HL-60/S4 (cell line): ENCODE measurements at regions not wholly inside any gene's neighbourhood (a gene's known extent, or its start where the extent isn't known, plus 50 kb on each side); places are given as distances from the start of the nearest gene placed in this dataset.

Experiments used
- in situ Hi-C: fragments of 300-500 bp; cut with MboI; formaldehyde crosslinking; loops from 2 replicates; pipeline ENCODE4 v1.14.3; 2022; ENCODE audit warnings: low sequenced_read_pairs

DNA sequence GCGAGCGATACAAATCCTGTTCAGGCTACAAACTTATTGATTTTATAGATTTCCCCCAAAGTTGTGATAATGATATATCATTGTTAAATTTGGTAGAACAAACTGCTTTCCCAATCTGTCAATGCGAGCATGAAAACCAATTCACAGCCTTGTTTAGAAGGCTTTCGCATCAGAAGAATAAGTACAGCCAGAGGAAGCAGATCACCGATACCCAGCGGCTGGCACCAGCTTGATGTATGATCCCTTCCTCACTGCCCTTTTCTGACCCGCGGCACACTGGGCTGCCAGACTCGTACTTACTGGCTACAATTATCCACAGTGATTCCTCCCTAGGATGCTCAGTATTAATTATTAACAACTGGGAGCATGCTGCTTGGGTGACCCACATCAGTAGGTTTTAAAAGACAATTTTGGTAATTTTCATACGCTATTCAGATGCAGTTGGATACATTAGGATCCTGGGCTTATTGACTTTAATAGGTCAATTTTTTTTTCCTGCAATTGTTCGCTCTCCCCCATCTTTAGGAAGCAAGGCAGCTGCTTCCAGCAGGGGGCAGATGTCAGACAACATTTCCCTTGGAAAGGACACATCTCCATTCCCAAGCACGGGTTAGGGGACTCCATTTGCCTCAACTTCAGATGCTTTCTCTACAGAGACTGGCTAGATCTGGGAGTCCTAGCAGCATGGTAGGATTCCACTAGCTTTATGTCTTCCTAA is 582.7 kb upstream of the PSMD7 start:
- in situ Hi-C loops, result no loop called here

DNA sequence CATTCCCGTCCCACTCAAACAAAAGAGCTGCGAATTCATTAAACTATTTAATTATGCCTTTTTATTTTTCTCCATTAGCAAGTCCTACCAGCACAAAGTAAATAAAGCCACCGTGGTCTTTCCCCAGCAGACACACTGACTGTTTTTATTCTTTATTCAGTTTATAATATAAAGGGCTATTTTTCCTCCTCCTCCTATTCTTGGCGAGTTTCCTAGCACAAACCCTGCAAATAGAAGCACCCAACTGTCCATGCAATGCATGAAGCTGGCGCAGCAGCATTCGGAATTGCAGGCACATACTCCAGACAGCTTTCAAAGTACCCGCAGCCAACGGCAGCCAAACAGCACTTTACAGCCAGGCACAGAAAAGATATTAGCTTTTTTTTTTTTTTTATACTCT is 583.4 kb upstream of the PSMD7 start:
- in situ Hi-C loops, result no loop called here

DNA sequence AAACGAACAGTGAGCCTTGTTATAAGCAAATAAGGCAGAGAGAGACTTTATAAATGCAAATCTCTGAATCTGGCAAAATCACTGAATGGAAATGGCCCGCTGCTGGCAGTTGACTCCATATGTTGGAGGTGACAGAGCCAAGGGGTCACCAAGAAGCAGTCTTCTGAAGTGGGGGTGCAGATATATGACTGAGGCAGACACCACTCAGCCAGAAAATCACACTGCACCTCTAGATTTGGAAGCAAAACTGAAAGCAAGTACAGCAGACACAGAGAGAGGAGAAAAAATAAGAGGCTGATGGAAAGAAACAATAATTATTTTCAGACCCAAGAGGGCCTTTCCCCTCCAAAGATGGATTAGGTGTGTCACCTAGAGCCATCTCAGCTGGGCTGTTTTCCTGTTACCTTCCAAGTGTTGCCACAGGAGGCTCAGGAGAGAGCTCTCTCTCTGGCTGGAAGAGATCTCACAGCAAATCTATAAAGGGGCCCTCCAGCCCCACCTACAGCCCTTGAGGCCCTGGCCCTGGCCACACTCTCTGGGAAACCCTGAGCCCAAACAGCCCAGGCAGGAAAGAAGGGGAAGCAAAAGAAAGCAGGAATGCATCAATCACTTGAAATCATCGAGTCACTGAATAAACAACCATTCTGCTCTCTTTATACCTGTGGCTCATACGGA is 585.1 kb upstream of the PSMD7 start:
- in situ Hi-C loops, result no loop called here

DNA sequence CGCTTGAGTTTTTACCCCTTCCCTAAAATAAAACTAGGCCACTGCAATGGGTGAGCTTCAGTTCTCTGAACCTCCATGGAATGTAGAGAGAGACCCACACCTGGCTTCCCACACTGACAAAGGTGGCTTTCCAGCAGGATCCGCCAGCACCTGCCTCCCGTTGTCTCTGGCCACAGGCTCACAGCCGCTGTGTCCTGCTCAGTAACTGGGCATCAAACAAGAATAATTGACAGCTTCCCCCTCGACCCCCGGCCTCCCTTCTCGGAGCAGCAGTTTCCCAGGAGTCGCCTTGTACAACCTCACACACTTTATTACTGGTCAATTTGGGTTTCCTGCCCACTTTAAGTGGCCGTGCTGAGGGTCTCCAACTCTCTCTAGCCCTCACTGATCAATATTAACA is 586.1 kb upstream of the PSMD7 start:
- in situ Hi-C loops, result no loop called here

DNA sequence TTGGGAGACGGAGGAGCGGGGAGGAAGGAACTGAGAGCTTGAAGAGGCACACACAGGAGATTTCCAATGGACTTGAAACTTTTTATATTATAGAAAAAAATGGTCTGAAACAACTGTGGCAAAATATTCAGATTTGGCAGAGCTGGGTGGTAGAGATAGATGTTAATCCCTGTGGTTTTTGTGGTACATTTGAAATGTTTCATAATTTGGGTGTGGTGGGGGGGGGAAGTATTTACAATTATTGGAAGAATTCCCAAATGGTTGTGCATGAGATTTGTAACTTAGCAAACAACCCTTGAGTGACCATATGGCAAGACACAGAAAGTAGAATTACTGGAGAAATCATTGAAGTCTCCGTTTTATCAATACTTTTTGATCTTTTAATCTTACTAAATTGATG is 588.8 kb upstream of the PSMD7 start:
- in situ Hi-C loops, result no loop called here

DNA sequence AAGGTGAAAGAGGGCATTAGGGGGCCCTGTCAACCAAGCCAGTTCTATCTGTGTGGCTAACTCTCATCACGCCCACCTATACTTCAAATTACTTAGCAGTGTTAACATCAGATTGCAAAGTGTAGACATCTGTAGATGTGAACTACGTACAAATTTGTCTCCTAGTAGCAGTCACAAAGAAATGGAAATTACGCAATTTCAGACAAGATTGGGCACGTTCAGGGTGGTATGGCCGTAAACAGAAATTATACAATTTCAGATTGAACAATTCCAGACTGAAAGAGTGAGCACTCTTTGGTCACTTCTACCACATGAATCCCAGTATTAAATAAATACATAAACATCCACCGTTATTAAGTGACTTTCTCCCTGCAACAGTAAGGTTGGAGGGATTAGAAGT is 592.7 kb upstream of the PSMD7 start:
- in situ Hi-C loops, result no loop called here

DNA sequence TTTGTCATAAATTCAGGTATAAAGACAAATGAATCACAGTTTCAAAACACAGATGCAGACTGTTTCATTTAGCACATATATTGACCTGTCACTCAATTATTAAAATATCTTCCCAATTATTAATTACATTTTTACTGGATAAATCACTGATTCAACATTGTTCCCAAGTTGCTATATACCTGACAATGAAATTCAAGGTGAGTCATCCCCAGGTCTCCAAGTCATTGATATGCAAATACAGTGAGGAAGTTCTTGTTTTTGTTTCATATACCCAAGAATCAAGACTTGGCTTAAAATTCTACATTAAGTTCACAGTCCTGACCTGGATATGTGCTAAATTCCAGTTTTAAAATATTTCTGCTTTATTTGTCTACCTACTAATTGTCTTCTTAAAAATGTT is 599.3 kb upstream of the PSMD7 start:
- in situ Hi-C loops, result no loop called here

DNA sequence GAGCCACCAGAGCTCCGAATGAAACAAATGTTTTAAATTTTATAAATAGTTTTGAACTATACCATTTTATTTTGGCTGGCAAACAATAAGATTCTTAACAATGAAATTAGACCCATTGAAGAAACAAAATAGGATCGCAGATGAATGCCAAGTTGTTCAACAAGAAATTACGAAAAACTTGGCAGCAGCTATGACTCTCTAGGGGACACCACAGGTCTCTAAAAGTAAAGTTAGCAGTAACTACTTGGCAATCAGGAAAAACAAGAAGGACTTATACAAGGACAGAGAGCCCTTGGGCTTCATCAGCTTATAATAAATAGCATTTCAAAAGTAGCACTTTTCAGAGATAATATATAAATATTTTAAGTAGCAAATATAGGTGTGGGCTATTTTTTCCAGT is 603.8 kb upstream of the PSMD7 start:
- in situ Hi-C loops, result no loop called here

DNA sequence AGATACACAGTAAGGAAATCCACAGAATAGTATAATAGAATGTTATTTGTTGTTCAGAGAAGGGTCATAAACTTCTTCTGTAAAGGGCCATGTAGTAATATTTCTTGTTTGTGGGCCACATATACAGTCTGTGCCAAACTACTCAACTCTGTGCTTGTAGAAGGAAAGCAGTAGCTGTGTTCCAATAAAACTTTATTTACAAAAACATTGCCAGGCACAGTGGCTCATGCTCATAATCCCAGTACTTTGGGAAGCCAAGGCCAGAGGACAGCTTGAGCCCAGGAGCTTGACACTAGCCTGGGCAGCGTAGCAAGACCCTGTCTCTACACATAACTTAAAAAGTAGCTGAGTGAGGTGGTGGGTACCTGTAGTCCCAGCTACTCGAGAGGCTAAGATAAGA is 612.8 kb upstream of the PSMD7 start:
- in situ Hi-C loops, result no loop called here

DNA sequence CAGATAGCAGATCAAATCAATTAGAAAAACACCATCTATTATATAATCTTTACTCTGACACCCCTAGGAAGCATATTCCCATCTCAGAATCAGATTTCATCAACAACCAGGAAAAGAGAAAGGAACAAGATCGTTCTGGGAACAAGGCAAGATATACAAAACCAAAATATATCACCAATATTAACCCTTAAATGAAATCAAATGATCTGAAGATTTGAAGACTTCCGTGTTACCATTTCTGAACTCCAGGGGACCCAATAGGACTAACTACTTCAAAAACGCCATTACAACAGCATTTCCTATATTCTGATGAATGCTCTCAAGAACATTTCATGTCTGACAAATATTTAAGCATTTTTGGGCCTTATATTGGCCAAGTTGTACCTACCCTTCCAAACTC is 624.2 kb upstream of the ZFHX3 start:
- in situ Hi-C loops, result no loop called here

DNA sequence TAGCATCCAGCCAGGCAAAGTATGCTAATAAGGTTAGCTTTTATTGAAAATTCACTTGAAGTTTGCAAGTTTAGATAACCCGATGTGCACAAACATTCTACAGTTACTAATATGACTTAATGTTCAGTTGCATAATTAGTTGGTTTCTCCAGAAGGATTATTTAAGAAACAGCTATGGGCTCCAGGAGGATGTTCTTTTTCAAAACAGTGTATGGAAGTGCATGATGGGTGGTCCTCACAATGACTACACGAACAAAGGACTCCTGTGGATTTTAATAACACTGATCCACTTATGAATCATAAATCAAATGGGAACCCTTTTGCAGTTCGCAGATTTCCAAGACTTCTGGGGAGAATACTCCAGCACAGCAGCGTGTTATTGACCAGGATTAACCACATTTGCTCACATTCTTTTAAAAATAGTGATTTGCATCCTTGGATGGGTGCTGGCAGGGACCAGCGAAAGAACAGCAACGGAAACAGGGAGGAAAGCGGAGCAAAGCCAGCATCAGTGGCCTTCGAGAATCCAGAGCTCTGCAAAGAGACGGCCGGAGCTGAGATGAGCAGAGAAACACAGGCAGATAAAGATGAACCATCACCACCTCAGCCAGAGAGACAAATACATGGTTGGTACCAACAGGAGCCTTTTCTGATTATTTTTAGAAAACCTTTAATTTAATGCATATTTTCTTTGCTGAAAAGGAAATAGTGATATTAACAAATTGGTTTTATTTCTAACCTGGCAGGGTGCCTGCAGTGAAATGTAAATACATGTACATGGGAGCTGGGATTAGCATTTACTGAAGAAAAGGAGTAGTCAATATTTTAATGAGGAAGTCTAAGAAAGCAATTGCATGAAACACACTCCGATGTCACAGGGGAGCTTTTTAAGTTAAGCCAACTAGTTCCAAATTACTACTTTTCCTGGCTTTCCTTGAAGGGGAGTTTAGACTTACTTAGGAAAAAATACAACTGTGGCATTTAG is 623.2 kb upstream of the ZFHX3 start:
- in situ Hi-C loops, result no loop called here

DNA sequence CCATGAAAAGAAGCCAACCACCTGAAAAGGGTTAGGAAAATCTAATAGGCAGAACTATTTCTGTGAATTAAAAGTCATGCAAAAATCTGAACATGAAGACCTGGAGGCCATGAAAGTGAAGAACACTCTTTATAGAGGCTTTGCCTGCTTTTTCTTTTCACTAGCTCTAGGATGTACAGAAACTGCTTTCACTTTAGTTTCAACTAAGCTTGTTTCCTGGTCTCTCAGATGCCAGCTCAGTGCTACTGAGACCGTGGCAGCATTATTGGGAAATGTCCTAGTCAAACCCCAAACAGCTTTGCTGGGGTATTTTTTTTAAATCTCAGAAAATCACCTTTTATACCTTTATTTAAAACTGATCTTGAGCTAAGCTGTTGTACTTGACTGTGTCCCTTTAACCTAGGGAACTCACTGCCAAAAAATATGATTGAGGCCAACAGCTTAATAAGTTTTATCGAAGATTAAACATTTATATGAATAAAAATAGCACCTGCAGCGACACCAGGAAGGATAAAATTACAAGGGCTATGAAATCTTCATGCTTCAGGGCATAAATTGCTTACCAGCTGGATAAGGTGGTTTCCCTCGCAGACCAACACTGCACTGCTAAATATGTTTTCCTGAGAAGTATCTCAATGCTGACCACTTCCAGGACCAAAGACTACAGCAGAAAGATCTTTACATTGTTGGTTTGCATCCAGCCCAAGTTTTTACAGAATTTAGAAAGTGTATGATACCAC is 621.8 kb upstream of the ZFHX3 start:
- in situ Hi-C loops, result no loop called here

DNA sequence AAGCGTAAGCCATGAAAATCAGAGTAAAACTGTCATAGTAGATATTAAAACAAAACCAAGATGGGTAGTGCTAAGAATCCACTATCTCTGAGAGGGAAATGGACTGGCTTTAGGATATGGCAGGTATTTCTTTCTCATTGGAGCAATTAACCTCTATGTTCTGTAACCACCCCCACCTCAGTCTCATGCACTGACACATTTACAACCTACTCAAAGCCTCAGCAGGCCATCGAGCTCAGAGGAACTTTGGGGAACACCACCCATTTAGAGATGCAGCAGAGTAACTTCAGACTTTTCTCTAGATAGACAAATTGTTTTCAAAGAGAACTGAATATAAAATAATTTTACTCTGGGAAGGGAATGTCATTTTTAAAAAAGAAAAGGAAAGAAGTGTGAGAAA is 615.8 kb upstream of the ZFHX3 start:
- in situ Hi-C loops, result no loop called here

DNA sequence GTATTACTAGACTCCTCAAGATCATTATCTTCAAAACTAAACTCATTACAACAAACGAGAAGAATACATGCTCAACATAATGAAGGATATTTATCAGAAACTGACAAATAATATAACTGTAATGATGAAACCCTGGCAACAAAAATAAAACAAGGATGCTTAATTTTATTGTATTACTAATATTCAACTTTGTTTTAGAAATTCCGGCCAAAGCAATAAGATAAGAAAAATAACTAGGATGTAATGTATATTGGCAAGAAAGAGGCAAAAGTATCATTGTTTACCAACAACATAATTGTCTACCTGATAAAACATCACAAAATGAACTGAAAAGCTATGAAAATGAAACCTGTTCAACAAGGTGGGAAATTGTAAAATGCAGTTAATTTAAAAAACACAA is 588.3 kb upstream of the ZFHX3 start:
- in situ Hi-C loops, result no loop called here

DNA sequence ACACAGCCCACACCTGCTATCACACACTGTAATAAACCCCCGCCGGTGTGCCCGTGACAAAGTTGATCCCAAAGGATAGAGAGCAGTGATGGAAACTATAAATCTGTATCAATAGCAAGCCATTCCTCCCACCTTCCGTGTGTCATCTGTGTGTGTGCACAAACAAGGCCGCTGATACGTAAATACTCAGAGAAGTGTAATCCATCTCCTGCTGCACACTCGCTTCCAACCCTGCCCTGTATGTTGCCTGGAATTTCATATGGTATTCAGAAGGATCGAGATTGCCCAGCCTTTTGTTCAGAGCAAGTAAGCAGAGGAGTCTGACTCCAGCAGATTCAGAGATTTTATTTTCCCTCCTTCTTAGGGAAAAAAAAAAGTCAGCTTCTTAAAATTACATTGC is 581.1 kb upstream of the ZFHX3 start:
- in situ Hi-C loops, result no loop called here

DNA sequence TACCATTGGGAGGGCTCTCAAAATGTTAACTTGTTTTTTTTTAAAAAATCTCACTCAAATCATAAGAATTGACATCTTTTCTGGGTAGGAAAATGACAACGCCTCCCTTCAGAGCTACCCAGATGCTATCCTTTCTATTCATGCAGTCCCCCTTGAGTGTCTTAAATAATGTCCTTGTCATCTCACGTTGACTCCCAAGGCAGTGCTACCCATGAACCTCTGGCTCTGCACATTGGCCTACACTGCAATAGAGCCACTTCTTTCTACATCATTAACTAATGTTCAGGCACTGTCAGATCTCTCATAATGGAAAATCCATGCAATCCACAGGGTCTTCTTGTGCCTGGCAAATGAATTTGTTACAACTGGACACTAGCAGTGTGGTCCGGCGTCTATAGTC is 569.8 kb upstream of the ZFHX3 start:
- in situ Hi-C loops, result no loop called here

DNA sequence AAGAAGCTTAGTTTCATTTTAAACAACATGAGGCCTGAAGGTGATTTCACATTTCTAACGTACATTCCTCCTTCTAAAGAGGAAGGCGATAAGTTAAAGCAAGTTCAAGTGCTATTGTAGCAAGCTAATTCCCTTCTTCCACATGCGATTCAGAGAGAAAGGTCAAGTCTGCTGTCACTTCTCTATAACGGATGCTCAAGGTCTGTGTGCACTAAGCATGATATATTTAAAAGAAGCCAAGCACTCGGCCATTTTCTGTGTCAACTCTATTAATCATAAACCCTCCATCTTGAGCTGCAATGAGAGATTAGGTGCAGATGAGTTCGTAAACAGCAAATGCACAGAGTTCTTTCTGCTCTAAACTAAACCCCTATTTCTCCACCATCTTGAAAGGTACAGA is 568.8 kb upstream of the ZFHX3 start:
- in situ Hi-C loops, result no loop called here

DNA sequence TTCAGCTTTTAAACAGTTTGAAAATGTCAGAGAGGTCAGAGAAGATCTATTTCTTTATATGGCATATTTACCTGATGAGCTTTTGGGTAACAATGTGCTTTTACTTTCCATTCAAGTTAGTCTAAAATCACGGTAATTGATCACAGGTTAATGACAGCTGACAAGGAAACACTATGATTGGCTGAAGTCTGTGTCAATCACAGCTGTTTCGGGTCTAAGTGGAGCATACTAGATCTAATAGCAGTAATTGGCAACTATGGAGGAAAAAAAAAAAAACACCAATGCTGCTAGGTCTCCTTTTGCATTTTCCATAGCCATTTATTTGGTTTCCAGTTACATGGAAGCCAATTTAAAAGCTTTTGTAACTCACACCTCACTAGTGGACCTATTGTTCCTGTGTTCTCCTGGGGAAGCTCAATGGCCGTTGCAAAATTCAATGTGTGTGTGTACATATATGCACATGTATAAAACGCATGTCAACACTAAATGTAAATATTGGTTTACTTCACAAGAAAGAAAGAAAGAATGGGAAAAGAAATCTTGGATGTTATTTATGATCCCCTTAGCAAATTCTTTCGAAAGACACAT is 568.3 kb upstream of the ZFHX3 start:
- in situ Hi-C loops, result no loop called here

DNA sequence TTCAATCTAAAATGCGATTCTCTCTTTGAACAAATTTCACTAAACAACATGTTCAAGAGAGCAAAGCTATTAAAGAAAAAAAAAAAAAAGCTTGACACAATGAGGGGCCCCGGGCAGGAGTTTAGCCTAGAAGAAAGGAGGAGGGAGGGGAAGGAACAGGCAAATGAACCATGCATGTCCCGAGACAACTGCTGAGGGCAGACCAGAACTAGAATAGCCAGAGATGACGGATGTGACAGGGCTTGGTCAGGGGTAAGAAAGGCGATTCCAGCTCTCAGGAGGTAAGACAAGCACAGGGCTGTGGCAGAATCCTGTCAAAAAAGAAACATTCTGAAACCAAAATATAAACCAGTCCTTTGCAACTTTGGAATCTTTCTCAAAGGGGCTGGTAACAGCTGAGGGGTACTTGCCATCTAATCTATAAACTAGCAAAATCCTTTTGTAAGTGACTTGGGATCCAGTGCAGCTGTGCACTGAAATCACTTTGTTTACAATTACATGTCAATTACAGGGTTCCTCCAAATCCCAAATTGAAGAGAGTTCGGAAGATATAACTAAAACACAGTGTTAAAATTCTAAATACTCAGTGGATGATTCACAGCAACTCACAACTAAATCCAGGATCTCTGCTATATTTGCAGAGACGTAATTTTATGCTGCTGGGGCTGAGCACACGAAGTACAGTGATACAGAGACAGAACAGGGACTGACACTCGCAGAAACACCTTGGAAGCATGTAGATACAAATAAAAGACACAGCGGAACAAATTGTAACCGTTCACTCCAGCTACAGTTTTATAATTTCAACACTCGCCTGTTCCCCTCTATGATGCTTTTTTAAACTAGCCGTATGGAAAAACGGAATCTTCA is 567.4 kb upstream of the ZFHX3 start:
- in situ Hi-C loops, result no loop called here

DNA sequence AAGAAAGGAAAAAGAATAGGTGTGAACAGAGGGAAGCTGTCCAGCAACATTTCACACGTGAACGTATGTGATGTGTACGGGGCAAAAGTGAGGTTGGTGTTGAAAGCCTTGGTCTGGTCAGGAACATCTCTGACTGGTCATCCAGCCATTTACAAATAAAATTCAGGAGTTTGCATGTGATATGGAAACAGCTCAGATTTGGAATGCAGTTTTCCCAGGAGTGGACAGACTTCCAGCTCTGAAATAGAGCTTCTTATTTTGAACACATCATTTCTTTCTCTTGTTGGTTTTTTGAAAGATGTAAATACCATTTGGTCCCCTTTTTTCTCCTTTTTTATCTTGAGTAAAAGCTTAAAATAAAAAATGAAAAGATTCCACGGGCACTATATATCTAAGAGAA is 566.2 kb upstream of the ZFHX3 start:
- in situ Hi-C loops, result no loop called here
